Vagina (tissue), 2 donors: ENCODE measurements at regions not wholly inside any gene's neighbourhood (a gene's known extent, or its start where the extent isn't known, plus 50 kb on each side); places are given as distances from the start of the nearest gene placed in this dataset.

Source experiments
- CTCF ChIP-seq, 3 experiments: fragments of 450-650 bp in 2 of 3; fragments of 200-600 bp in 1 of 3; sonication (generic) in 1 of 3; IDR thresholded peaks; one replicate each; pipeline ENCODE4 v1.5.1; 2017 to 2019; ENCODE audit warnings: antibody characterized with exemption in 3 of 3, mild to moderate bottlenecking in 2 of 3, moderate library complexity in 2 of 3
- POLR2A ChIP-seq, 2 donors: fragments of 450-650 bp; IDR thresholded peaks; one replicate each; pipeline ENCODE4 v1.6.1; 2017; ENCODE audit warnings: antibody characterized with exemption in 2 of 2, mild to moderate bottlenecking in 2 of 2, moderate library complexity in 2 of 2

GRCh38 chr11:71311176-71311925 is 59.0 kb upstream of the SHANK2 start:
- TF ChIP-seq CTCF (IDR thresholded peaks at IDR 0.05) = no peak
- TF ChIP-seq POLR2A (IDR thresholded peaks at IDR 0.05) = no peak
